ENCODE measurements at regions not wholly inside any gene's neighbourhood (a gene's known extent, or its start where the extent isn't known, plus 50 kb on each side); places are given as distances from the start of the nearest gene placed in this dataset.

GRCh38 chr9:18022642-18023041, 443.8 kb downstream of the SH3GL2 start:
- FAIRE-seq (no peak), DNase-seq (ENCODE audit: low read depth, low spot score) (no peak)
- Histone ChIP-seq H3K27ac (ENCODE audit: insufficient read depth, low read depth, low read length) (no peak overlapping the region), H3K36me3 (ENCODE audit: control insufficient read depth in 2 of 2, extremely low read depth in 1 of 2, insufficient read depth in 2 of 2, low read length in 2 of 2) (no peaks in the 10 kb centered on the region), H3K9me3 (replicated peaks; ENCODE audit: control insufficient read depth, insufficient read depth, low read length) (no peaks in the 10 kb centered on the region), H3K4me2 (ENCODE audit: insufficient read depth, low read length) (no peak overlapping the region), H4K20me1 (replicated peaks; ENCODE audit: control insufficient read depth, extremely low read depth, insufficient read depth, low read length) (no peaks in the 10 kb centered on the region), H3K9me1 (replicated peaks; ENCODE audit: control insufficient read depth, extremely low read depth, insufficient read depth, low read length) (no peaks in the 10 kb centered on the region), H3K27me3 (ENCODE audit: control insufficient read depth in 2 of 2, insufficient read depth in 2 of 2, low read length in 2 of 2) (peaks cover 0 to 3% of the 10 kb centered on the region in 2 experiments), H3K4me1 (ENCODE audit: control insufficient read depth, extremely low read depth, insufficient read depth, low read length) (peaks cover 5% of the 10 kb centered on the region), H3K9ac (replicated peaks; ENCODE audit: extremely low read depth, insufficient read depth, low read length) (no peak overlapping the region), H3K4me3 (replicated peaks in 1 of 3; ENCODE audit: insufficient read depth in 1 of 3, low read depth in 1 of 3, low read length in 3 of 3) (no peak overlapping the region), H3K79me2 (ENCODE audit: control insufficient read depth, insufficient read depth, low read length) (no peaks in the 10 kb centered on the region), H2AFZ (ENCODE audit: low read depth, low read length) (no peak overlapping the region)
- intact Hi-C loops (cut with micrococcal nuclease) (no loop called here), dilution Hi-C loops (cut with MboI; ENCODE audit: extremely low pct_ligation_motif_present, low sequenced_read_pairs) (no loop called here)
- no TSS peak for BruUV-seq (replicated peaks)
- POLR2A ChIA-PET = no interaction called here
- TF ChIP-seq FOS (IDR thresholded peaks at IDR 0.05; ENCODE audit: borderline replicate concordance, insufficient read depth, low read length) (no peak), EZH2 (IDR thresholded peaks at IDR 0.05; ENCODE audit: borderline replicate concordance, low read depth, low read length, severe bottlenecking) (no peak), POLR2A (IDR thresholded peaks at IDR 0.05; ENCODE audit: low read depth, low read length) (no peak), POLR2AphosphoS5 (IDR thresholded peaks at IDR 0.05; ENCODE audit: insufficient read depth, low read depth, low read length) (no peak), MYC (IDR thresholded peaks at IDR 0.05; ENCODE audit: low read depth, low read length) (no peak), GATA2 (IDR thresholded peaks at IDR 0.05; ENCODE audit: insufficient read depth, insufficient read length, low read depth, low read length) (no peak), CTCF (IDR thresholded peaks at IDR 0.05; ENCODE audit: extremely low read depth in 1 of 2, insufficient read depth in 1 of 2, low read depth in 1 of 2, low read length in 2 of 2) (no peak)
- CTCF ChIA-PET = no interaction called here

- dilution Hi-C loops (cut with MboI; ENCODE audit: extremely low pct_ligation_motif_present, low sequenced_read_pairs) (no loop called here), intact Hi-C loops (cut with micrococcal nuclease) (no loop called here)
- POLR2A ChIA-PET = no interaction called here
- no peak for TF ChIP-seq MAX (IDR thresholded peaks at IDR 0.05; ENCODE audit: insufficient read depth, insufficient read length)
- no peak for TF ChIP-seq MYC (IDR thresholded peaks at IDR 0.05; ENCODE audit: low read depth, low read length)
- no peak for TF ChIP-seq CTCF (IDR thresholded peaks at IDR 0.05; ENCODE audit: extremely low read depth in 1 of 2, insufficient read depth in 1 of 2, low read depth in 1 of 2, low read length in 2 of 2)
- TF ChIP-seq GATA2 (IDR thresholded peaks at IDR 0.05; ENCODE audit: insufficient read depth, insufficient read length, low read depth, low read length) = peak; percentile 20
- no peak for TF ChIP-seq EZH2 (IDR thresholded peaks at IDR 0.05; ENCODE audit: borderline replicate concordance, low read depth, low read length, severe bottlenecking)
- no peak for TF ChIP-seq JUN (IDR thresholded peaks at IDR 0.05; ENCODE audit: borderline replicate concordance, insufficient read depth, insufficient read length, low read depth)
- no peak for TF ChIP-seq POLR2A (IDR thresholded peaks at IDR 0.05; ENCODE audit: low read depth, low read length)
- peak; percentile 44 for TF ChIP-seq FOS (IDR thresholded peaks at IDR 0.05; ENCODE audit: borderline replicate concordance, insufficient read depth, low read length)
- TF ChIP-seq POLR2AphosphoS5 (IDR thresholded peaks at IDR 0.05; ENCODE audit: insufficient read depth, low read depth, low read length) = no peak
- DNase-seq (ENCODE audit: low read depth, low spot score) (peak; percentile 39), FAIRE-seq (peak; percentile 38)
- Histone ChIP-seq H3K36me3 (ENCODE audit: control insufficient read depth in 2 of 2, extremely low read depth in 1 of 2, insufficient read depth in 2 of 2, low read length in 2 of 2) (no peaks in the 10 kb centered on the region), H3K9ac (replicated peaks; ENCODE audit: extremely low read depth, insufficient read depth, low read length) (no peak overlapping the region), H3K9me1 (replicated peaks; ENCODE audit: control insufficient read depth, extremely low read depth, insufficient read depth, low read length) (no peaks in the 10 kb centered on the region), H3K79me2 (ENCODE audit: control insufficient read depth, insufficient read depth, low read length) (no peaks in the 10 kb centered on the region), H3K4me1 (ENCODE audit: control insufficient read depth, extremely low read depth, insufficient read depth, low read length) (peaks cover 5% of the 10 kb centered on the region), H3K4me2 (ENCODE audit: insufficient read depth, low read length) (peak overlapping the region; percentile 34), H4K20me1 (replicated peaks; ENCODE audit: control insufficient read depth, extremely low read depth, insufficient read depth, low read length) (no peaks in the 10 kb centered on the region), H3K27me3 (ENCODE audit: control insufficient read depth in 2 of 2, insufficient read depth in 2 of 2, low read length in 2 of 2) (peaks cover 0 to 3% of the 10 kb centered on the region in 2 experiments), H3K27ac (ENCODE audit: insufficient read depth, low read depth, low read length) (no peak overlapping the region), H3K9me3 (replicated peaks; ENCODE audit: control insufficient read depth, insufficient read depth, low read length) (no peaks in the 10 kb centered on the region), H2AFZ (ENCODE audit: low read depth, low read length) (no peak overlapping the region), H3K4me3 (replicated peaks in 1 of 3; ENCODE audit: insufficient read depth in 1 of 3, low read depth in 1 of 3, low read length in 3 of 3) (no peak overlapping the region)
- CTCF ChIA-PET = no interaction called here
- no TSS peak for BruUV-seq (replicated peaks)
These were observed 444.5 kb downstream of the SH3GL2 start for GRCh38 chr9:18023332-18023731.
